ENCODE measurements at regions not wholly inside any gene's neighbourhood (a gene's known extent, or its start where the extent isn't known, plus 50 kb on each side); places are given as distances from the start of the nearest gene placed in this dataset.
A peak's percentile ranks its signal among the peaks of the same experiment; 100 is the strongest.
"Not testable (repeated sequence)": the region's sequence is repeated elsewhere in the genome, so short reads cannot be mapped to it uniquely, and the experiment has no call there.

DNA sequence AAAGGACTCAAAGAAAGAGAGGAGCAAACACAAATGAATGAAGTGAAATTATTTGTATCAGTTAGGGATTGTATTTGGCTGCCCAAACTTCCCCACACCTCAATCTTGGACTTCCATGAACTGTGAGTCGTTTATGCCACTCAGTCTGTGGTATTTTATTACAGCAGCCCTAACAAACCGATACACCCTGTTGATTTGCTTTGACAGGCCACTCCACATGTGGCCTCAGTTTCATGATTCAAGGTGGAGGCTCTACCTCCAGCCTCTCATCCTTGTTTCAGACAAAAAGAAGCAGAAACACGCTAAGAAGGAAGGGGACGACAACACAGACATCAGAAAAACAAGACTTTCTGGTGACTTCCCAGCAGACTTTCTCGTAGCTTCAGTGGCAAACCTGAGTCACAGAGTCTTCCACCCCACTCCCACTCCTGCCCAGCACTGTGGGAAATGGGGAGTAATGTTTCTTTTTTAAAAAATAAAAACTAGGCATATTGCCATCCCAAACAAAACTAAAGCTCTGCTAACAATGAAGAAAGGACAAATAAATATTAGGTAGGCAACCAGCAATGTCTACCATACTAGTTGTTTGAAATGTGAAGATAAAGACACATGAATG, 52.2 kb upstream of the ABCA1 start:
- no peak for DNase-seq

DNA sequence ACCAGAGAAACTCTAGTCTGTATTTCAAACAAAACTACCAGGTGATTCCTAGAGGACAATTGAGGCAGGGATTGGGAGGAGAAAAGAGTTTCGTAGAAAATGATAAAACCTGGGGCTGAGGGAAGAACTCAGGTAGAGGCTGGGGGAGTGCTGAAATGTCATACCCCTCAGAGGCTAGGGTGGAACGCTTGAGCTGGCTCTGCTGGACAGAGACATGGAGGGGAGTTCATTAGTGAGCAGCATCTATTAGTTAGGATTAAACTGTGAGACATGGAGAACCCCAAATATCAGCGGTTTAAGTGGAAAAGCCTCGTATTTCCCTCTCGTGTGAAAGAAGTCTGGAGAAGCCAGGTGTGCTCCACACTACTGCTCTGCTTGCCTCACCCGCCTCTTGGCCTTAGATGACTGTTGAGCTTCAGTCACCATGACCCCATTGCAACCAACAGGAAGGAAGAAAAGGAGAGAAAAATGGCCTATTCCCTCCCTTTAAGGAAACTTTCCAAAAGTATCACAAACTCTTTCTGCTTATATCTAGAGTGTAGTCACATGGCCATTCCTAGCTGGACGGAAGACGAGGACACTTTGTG, 53.7 kb upstream of the ABCA1 start:
- DNase-seq: no peak

DNA sequence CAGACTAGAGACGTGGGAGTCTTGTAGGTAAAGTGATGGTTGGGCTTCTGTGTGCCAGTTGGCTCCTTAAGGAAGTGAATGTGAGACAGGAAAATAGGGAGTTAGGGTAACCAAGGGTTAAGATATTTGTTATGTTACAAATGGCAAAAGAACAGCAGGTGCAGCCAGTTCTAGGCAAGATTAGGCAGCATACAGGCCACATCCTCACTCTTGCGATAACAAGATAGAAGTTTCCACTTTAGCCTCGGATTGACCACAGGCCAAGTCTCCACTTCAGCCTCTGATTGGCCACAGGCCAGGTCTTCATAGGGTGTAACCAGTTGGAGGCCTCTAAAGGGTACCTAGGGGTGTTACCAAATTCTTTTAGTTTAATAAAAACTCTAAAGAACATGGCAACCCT, 54.6 kb upstream of the ABCA1 start:
- no peak for DNase-seq

DNA sequence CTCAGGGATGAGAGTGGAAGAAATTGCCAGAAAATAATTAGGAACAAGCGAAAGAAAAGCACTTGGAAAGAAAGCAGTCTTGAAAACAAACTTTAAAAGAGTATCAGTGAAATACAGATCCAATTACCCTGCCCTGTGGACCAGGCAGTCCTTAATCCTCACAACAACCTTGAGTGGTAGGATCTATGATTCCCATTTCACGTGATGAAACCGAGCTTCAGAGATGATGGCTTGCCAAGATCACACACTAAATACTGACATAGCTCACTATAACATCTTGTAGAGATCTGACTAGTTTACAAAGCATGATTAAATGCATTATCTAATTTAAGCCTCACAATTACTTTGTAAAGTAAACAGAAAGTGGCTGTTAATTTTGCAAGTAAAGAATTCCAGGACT, 55.5 kb upstream of the ABCA1 start:
- no peak for DNase-seq

DNA sequence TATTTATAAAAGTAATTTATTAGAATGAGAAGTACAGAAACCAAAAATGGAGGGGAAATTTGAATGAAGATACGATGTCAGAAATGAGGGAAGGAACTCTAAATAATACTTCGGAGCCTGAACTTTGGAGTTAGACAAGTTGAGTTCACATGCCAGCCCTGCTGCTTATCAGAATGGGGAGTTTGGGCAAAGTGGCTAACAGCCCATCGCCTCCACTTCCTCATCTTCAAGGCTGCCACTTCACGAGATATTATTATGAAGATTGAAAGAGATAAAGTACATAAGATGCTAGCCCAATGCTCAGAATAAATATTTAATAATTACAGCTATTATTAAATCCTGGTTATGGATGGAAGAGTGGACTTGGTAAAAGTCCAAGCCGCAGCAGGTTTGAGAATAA, 56.2 kb upstream of the ABCA1 start:
- DNase-seq: no peak

DNA sequence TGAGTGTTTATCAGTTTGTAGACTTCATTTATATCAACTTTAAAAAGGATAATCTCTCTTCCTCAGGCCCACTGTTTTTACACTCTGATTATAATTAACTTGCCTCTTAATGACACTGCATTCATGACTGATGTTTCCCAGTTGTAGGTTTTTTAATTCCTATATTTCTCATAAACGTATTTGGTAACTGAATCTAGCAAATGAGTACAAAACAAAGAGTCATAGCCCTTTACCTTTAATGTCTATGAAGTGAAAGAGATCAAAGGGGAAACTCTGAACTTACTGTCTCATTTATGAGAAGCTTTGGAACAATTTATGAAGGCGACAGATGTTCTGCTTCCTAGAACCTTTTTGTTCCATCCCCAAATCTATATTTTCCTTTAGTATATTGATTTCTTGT, 56.6 kb upstream of the ABCA1 start:
- no peak for DNase-seq

DNA sequence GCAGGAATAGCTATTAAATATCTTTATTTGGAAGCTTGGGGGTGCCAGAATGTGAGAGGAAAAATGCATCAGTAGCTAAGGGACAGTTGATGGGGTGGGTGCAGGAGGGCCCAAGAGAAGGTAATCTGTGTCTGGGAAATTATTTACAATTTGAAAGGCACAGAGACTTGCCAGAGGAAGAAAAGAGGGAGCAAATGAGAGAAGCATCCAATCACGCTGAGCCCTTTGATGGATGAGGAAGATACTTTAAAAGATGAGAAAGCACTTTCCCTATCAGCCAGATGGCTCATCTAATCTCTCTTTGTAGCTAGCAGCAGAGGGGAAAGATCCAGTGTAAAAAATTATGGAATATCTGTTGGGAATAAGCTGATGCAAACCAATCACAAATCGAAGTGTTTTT, 57.0 kb upstream of the ABCA1 start:
- DNase-seq: no peak

DNA sequence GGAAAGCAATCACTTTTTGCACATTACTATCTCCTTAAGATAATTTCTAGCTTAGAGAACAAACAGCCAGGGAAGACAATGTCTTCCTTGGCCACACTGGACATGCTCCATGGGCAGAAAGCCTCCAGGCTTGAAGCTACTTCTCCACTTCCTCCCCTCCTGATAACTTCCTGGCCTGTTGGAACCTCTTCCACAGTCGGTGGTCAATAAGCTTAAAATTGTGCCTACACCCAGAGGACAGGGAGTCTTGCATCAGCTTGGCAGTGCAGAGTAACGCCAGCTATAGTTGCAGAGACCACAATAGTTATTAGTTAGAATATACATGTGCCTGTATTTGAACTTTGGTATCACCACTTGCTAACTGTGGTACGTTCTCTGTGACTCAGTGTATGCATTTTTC, 58.1 kb upstream of the ABCA1 start:
- no peak for DNase-seq

DNA sequence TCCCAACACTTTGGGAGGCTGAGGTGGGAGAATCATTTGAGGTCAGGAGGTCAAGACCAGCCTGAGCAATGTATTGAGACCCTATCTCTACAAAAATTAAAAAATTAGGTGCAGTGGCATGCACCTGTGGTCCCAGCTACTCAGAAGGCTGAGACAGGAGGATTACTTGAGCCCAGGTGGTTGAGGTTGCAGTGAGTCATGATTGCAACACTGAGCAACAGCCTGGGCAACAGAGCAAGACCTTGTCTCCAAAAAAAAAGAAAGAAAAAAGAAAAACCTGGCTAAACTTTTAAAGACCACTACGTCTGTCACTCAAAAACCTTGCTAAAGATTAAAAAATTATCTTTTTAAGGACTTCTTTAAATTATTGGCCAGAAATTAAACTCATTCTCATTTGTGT, 59.8 kb upstream of the ABCA1 start:
- no peak for DNase-seq

DNA sequence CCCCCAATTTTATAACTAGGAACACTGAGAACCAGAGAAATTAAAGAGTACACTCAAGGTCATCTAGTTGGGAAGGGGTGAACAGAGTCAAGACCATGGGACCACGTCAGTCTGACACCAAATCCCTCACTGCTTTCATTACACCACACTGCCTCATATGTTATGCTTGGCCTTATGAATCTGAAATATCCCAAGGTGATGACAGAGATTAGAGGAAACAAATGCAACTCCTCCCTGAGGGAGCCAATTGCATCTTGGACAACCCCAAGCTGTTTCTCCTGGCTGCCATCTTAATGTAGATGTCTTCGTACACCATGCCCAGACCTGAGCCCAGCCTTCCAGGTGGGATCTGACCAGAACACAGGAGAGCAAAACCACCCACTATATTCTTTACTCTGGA, 60.6 kb upstream of the ABCA1 start:
- DNase-seq: no peak

DNA sequence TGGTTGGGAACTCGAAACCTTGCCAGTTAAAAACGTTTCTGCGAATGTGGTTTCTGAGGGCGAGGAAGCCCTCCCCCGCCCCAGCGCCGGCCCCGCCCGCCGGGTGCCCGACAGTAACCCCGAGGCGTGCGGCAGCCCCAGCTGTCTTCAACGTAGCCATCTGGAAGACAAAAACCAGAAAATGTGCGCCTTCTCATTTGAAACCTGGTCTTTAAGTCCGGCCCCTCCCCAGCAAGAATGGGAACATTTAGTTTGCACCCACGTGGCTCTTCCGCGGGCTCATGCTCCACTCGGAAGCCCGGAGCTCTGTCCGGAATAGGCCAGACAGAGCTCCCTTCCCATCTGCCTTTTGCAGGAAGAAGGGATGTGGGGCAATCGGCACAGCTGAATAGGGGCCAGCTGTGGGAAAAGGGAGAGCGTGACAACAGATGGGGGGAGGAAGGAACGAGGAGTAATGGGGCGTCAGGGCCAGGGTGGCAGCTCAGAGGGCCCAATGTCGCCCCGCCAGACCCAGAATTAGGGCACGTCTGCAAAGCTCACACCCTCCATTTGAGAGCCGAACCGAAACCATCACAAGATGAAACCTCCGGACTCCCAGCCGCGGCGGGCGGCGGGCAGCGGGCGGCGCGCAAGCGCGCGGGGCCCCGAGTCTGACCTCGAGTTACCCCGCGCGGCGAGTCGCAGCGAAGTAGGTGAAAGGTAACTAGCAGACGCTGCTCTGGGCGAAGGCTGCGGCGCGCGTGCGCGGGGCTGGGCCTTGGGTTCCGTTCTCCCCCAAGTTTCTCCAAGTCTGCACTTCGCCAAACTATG, 63.4 kb upstream of the ABCA1 start:
- DNase-seq: peak; percentile 78 to 79

DNA sequence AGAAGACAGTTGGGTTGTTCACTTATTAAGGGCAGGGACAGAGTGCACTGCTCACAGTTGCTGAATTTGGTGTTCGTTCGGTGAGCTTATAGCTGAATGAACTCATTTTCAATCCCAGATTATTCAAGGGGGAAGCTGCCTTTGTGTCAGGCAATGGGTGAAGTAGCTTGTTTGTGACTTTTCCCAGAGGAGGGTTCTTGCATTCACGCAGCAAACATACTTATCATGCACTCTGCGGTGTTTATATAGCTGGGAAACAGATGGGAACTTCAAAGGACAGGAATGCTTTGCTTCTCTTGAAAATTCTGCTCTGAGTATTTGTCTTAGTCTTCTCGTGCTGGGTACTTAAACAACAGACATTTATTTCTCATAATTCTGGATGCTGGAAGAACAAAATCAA, 64.7 kb upstream of the ABCA1 start:
- no peak for DNase-seq

DNA sequence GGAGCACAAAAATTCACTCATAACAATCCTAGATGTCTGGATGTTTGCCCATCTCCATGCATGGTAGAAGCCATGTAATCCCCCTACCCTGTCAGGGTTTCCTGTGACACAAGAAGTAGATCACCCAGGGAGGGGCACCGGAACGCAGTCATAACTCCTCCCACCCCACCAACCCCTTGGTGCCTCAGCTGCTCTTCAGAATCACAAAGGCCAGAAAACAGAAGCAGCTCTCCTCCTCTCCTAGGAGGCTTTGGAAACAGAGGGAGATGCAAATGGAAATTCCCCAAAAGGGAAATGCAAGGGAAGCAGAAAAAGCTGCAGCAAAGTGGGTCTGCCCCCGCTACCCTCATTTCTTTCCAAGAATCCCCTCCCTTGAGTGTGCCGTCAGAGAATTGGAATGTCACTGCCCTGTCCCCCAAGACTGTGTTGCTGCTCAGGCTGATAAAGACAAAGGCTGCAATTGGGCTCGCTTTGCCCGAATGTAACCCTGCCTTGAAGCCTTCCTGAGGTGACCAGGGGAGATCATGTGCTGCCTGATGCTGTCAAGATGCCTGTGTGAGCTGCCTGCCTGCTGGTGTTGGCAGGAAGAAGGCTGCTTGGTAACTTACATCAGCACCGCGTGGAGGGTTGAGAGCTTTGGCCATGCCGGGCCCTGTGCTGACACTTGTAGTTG, 65.5 kb upstream of the ABCA1 start:
- DNase-seq: no peak

DNA sequence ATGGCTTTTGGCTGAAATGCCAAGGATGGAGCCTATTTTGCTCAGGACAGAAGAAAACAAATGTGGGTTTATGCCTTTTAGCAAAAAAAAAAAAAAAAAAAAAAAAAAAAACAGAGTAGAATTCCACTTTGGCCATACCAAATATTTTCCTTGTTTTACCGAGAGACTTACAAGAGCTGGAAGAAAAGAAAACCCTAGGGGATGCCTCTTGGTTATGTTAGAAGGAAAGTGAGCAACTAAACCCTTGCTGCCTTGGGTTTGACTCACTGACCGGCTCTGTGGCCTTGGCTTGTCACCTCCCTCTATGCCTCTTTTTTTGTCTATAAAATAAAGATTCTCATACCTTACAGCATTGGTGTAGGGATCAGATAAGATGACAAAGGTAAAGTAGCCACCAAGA, 69.6 kb upstream of the ABCA1 start:
- DNase-seq: no peak

DNA sequence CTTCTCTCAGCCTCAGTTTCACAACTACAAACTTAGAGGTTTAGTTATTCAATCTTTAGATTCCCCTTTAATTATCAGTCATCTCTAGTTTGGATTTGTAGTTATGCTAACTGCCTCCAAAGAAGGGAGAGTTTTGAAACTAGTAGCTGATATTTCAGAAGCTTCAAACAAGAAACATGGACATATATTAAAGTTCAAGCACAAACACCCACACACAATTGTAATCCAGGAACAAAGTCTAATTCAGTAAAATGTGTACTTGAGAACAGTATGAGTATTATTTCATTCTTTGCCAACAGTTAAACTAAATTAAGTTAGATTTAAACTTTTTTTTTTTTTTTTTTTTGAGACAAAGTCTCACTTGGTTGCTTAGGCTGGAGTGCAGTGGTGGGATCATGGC, 71.2 kb upstream of the ABCA1 start:
- DNase-seq: no peak

DNA sequence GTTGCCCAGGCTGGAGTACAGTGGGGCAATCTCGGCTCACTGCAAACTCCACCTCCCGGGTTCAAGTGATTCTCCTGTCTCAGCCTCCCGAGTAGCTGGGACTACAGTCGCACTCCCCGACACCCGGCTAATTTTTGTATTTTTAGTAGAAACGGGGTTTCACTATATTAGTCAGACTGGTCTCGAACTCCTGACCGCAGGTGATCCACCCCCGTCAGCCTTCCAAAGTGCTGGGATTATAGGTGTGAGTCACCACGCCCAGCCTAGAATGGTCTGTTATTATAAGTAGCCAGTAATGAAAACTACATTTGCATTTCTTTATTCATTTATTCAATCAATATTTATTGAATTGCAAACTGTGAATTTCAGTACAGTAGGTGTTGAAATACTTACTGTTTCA, 72.6 kb upstream of the ABCA1 start:
- DNase-seq: not testable (repeated sequence)

DNA sequence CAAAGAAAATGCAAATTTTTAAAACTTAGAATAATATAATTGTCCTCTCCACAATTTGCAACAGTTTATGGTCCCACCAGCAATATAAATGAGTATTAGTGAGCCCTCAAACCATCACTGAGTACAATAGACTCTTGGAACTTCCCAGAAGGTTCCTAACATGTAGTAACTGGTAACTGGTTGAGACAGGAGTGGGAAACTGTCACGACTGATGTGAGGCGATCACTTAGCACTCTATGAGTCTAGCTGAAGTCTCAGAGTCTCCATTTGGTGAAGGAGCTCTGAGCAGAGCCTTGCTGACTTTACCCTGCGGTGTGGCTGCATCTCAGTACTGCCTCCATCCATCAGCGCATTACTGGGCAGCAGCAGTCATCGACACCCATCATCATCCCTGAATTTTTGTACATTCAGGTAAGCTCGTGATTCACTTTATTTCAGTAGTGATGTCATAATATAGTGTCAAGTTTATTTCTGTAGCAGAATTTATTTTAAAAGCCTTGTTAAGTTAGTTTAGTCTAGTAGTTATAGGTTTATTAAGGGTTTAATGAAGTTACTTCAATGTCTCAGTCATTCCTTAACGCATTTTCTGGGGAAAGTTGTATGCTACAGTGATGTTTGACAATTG, 76.6 kb upstream of the ABCA1 start:
- no peak for DNase-seq

DNA sequence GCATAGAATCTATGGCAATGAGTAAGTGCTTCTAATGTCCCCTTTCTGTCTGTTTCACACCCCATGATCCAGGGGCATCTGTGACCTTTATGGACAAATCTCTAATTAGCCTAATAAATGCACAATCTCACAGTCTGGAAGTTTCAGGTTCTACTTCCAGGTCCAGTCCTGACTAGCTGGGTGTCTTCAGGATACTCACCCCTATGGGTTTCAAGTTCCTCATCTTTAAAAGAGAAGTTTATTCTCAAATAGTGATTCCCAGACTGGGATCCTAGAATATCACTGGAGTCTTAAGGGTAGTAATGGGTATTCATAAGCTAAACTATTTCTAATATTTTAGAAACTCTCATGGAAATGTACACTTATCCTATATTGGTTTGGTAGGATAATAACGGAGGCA, 77.2 kb upstream of the ABCA1 start:
- DNase-seq: no peak

DNA sequence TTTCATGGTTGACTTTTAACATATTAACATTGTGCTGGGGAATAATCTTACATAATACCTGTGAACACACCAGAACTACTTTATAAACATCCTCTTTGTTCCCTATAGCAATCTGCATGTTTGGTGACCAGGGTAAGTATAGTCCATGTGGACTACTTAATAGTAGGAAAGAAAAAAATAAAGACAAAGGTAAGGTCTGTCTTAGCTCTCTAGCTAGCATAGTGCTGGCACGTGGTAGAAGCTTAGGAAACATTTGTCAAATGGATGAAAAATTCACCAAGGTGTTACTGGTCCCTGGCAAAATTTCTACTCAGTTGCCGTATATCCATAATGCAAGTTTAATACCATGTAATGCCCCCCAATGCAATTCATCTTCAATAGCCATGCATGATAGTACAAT, 78.6 kb upstream of the ABCA1 start:
- DNase-seq: no peak

DNA sequence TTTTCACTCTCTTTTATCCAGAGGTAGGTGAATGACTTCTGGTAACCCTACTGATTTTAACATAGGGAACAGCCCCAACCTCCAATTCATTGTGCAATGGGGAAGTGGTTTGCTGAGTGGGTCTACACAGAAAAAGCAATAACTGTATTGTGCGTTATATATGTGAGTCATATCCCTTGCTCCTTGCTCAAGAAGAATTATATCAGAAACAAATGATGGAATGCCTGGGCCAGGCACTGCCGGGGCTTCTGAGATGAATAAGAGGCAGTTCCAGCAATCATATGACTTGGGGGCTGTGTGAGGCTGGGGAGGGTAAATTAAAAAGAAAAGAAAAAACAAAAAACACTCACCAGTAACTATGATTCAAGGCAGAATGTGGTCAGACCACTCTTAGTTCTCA, 79.2 kb upstream of the ABCA1 start:
- DNase-seq: no peak

DNA sequence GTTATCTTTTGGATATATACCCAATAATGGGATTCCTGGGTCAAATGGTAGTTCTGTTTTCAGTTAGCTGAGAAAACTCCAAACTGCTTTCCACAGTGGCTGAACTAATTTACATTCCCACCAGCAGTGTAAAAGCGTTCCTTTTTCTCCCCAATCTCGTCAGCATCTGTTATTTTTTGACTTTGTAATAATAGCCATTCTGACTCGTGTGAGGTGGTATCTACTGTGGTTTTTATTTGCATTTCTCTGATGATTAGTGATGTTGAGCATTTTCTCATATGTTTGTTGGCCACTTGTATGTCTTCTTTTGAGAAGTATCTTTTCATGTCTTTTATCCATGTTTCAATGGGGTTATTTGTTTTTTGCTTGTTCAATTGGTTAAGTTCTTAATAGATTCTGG, 82.1 kb upstream of the ABCA1 start:
- DNase-seq: not testable (repeated sequence)

DNA sequence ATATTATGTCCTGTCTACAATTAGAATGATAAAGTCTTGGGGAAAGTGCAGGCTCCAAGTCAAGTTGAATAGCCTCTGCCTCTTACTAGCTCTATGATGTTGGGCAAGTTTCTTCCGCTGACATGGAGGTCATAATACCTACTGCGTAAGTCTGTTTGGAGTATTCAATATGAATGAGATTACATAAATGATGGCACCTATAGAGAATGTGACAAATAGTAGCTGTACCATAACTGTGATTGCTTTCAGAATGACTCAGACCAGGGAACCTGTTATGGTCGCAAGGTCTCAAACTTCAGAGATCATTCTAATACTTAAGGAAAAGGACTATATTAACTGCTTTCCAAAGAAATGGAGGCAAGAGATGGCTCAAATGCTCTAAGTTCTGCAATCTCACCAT, 94.0 kb upstream of the ABCA1 start:
- DNase-seq: no peak

DNA sequence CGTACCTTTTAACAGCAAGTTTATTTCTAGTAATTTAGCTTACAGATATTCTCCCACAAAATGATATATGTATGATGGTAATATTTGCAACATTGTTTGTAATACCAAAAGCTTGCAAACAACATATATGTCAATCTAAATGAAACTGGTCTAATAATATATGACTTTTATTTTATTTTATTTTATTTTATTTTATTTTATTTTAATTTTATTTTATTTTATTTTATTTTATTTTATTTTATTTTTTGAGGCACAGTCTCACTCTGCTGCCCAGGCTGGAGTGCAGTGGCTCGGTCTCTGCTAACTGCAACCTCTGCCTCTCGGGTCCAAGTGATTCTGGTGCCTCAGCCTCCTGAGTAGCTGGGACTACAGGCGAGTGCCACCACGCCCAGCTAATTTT, 94.6 kb upstream of the ABCA1 start:
- not testable (repeated sequence) for DNase-seq

DNA sequence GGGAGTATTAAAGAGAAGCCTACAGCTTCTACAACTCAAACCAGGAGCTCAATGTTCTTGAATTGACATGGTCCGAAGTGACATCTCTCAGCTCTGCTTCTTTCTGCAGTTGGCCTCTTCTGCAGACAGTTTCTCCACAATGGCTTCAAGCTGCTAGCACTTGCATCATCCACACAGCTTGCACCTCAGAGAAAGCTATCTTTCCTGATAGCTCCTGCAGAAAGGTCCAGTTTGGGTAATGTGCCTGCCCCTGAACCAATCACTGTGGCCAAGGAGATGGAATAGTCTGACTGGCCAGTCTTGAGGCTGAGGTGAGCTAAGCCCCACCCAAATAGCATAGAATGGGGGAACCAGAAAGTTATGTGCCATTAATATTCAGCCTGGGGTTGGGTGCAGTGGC, 95.8 kb upstream of the ABCA1 start:
- no peak for DNase-seq

Measured in activated CD4-positive, alpha-beta T cell treated with anti-CD3 and anti-CD28 coated beads, Interleukin-2, amount 50 U/mL, for 4 hours (primary cell).